ENCODE measurements at regions not wholly inside any gene's neighbourhood (a gene's known extent, or its start where the extent isn't known, plus 50 kb on each side); places are given as distances from the start of the nearest gene placed in this dataset.

GRCh38 chr18:33875029-33875565, 297.1 kb downstream of the ASXL3 start:
- TF ChIP-seq, protein P1, sequence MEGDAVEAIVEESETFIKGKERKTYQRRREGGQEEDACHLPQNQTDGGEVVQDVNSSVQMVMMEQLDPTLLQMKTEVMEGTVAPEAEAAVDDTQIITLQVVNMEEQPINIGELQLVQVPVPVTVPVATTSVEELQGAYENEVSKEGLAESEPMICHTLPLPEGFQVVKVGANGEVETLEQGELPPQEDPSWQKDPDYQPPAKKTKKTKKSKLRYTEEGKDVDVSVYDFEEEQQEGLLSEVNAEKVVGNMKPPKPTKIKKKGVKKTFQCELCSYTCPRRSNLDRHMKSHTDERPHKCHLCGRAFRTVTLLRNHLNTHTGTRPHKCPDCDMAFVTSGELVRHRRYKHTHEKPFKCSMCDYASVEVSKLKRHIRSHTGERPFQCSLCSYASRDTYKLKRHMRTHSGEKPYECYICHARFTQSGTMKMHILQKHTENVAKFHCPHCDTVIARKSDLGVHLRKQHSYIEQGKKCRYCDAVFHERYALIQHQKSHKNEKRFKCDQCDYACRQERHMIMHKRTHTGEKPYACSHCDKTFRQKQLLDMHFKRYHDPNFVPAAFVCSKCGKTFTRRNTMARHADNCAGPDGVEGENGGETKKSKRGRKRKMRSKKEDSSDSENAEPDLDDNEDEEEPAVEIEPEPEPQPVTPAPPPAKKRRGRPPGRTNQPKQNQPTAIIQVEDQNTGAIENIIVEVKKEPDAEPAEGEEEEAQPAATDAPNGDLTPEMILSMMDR (conservative IDR thresholded peaks at IDR 0.05; ENCODE audit: low read depth, low read length): no peak
- no peak for TF ChIP-seq EZH2 (IDR thresholded peaks at IDR 0.05; ENCODE audit: borderline replicate concordance, low read depth, low read length, poor library complexity, severe bottlenecking)

Data from A673 (cell line).